Activated CD4-positive, alpha-beta T cell treated with anti-CD3 and anti-CD28 coated beads, Interleukin-2, Interleukin-6, amounts not matched to agents 100 ng/mL and 50 ng/mL, durations not matched to agents 16 hours and 8 hours (primary cell): ENCODE measurements at regions not wholly inside any gene's neighbourhood (a gene's known extent, or its start where the extent isn't known, plus 50 kb on each side); places are given as distances from the start of the nearest gene placed in this dataset.
"Not testable (repeated sequence)": the region's sequence is repeated elsewhere in the genome, so short reads cannot be mapped to it uniquely, and the experiment has no call there.

Experiments used
- DNase-seq: peaks from one replicate; pipeline ENCODE4 v3.0.0-alpha.2; 2020

DNA sequence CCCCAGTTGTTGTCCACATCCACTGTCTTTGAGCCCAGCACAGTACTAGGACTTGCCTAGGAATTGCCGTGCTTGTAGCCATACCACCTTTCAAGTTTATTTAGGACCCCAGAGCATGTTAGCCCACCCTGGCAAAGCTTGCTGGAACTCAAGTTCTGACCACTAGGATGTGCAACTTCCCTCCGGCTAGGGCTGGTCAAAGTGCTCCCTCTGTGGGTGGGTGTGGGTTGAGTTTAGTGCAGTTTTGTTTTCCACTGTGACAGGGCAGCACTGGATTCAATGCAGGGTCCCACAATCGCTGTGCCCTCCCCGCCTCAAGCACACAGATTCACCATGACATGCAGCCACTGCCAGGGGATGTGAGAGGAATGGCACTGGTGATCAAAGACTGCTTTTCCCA is 96.0 kb downstream of the RASGEF1B start:
- no peak for DNase-seq

DNA sequence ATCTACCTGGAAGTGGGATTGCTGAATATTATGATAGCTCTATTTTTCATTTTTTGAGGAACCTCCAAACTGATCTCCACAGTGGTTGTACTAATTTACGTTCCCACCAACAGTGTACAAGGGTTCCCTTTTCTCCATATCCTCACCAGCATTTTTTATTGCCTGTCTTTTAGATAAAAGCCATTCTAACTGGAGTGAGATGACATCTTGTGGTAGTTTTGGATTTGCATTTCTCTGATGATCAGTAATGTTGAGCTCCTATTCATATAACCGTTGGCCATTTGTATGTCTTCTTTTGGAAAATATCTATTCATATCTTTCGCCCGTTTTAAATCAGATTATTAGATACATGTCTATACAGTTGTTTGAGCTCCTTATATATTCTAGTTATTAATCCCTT is 101.8 kb downstream of the RASGEF1B start:
- DNase-seq = no peak

DNA sequence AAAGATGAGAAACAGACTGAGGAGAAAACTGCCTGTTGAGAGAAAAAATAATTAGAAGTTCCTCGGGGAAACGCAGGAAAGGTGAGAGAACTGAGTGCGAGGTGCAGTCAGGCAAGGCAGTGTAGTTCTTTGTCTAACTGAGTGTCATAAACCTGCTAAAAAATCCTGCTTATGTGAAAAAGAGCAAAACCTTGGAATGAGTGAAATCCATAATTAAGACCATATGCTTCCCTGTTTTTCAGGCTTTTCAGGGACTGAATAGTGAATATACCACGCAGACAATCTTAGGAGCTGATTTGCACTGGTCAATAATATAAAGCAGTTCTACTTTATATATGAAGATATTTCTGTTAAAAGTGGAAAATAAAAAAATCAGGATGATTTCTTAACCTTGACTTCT is 104.9 kb downstream of the RASGEF1B start:
- DNase-seq = no peak

GRCh38 chr4:81360737-81361136 is 111.0 kb downstream of the RASGEF1B start:
- no peak for DNase-seq

DNA sequence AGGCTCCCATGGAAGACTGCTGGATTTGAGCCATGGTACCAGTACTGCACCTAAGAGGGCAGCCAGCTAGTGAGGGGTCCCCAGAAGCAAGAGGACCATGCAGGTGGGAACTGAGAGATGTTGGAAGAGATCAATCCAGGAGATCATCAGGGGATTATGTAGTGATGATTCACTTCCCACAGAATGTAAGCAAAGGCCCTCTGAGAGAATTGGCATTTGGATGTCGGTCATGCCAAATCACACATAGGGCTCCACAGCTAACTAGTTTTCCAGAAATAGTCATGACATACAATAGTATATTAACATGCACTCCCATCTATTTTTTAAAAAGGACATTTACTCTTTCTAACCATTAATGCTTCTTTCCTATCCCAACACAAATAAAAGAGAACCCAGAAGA is 112.5 kb downstream of the RASGEF1B start:
- no peak for DNase-seq

- DNase-seq = no peak
Observed at GRCh38 chr4:81358154-81358553, 113.6 kb downstream of the RASGEF1B start.

- no peak for DNase-seq
Observed at GRCh38 chr4:81356621-81357020, 115.1 kb downstream of the RASGEF1B start.

DNA sequence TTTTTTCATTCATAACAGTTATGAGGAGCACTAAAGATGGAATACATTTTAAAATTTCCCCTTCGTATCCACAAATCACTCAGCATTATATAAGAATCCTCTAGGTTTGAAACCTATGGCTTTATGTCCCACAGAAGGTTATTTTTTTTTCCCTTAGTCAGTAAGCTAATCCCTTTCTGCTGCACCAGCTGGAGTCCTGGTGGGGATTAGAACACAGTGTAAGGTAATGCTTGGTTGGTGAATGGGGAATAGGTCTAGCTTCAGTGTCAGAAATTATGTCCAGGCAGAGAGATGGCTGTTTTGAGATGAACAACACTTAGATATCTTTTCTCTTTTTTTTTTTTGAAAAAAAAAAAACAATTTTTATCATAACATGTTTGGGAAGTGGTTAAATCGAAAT is 116.6 kb downstream of the RASGEF1B start:
- no peak for DNase-seq

DNA sequence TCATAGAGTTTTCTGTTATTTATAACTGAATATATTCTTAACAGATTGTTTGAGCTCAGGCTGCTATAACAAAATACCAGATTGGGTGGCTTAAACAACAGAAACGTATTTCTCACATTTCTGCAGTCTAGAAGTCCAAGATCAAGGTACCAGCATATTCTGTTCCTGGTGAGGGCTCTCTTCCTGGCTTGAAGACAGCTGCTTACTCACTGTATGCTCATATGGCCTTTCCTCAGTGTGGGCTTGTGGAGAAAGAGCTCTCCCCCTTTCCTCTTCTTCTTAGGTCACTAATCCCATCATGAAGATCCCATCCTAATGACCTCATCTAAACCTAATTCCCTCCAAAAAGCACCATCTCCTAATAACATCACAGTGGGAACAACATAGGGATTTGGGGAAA is 117.8 kb downstream of the RASGEF1B start:
- DNase-seq = no peak

DNA sequence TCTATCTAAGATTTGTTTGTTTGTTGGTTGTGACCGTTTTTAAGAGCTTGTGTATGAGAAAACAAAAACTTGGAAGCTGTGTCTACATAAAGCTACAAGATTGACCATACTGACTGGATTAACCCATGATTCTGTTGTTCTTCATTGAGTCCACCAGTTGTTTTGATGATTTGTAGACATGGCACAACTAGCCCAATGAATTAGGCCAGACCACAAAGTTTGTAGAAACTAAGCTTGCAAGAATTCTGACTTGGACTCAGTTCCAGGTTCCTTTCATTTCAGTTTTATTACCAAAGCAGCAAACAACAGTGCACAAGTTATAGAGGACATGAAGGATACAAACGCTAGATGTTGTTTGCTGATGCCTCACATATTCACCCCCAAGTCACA is 119.3 kb downstream of the RASGEF1B start:
- no peak for DNase-seq

DNA sequence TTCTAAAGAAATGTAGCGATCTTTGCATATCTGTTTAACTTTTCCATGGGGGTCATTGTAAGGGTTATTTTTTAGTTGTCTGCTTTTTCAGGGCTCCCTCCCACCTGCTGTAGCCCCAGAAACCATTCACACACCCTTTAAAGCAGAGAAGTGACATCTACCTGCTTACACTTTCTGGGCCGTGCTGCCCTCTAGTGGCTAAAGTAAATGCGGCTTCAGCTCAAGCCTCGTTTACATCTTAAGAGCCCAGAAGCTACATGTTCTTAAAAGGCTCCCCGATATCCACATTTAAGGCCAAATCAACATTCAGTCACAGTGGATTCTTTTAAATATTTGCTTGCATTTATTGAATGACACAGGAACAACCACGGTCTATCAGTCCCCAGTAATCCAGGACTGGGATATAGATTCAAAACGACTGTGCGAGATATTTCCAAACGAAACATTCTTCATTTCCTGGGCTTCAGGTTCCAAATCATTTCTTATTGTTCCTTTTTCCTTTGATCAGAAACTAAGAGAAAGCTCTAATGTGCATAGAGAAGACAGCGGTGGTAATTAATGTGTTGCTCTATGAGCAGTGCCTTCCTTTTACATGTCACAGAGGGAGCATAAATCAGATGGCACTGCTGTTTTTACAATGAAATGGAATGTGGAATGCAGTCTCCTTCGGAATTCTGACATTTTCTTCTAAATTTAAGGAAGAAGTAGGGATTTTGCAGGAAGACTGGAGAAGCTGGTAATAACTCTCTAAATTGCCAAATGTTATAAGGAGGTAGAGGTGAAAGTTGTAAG is 119.9 kb downstream of the RASGEF1B start:
- DNase-seq = peak; percentile 68

- DNase-seq = no peak
Observed at GRCh38 chr4:81350040-81350439, 121.7 kb downstream of the RASGEF1B start.

DNA sequence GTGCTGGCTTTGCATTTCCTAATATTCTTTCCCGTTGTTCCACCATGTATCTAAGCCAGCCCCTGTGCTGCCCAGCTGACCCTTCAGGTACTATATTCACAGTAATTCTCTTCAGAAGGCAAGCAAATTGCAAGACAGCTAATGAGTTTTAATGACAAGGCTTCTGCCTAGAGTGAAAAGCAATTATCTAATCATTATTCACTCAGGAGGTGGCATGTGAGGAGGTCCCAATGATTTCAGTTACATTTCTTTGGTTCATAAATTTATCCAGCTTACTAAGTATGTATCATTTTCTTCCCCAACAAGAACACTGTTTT is 123.0 kb downstream of the RASGEF1B start:
- DNase-seq = no peak

DNA sequence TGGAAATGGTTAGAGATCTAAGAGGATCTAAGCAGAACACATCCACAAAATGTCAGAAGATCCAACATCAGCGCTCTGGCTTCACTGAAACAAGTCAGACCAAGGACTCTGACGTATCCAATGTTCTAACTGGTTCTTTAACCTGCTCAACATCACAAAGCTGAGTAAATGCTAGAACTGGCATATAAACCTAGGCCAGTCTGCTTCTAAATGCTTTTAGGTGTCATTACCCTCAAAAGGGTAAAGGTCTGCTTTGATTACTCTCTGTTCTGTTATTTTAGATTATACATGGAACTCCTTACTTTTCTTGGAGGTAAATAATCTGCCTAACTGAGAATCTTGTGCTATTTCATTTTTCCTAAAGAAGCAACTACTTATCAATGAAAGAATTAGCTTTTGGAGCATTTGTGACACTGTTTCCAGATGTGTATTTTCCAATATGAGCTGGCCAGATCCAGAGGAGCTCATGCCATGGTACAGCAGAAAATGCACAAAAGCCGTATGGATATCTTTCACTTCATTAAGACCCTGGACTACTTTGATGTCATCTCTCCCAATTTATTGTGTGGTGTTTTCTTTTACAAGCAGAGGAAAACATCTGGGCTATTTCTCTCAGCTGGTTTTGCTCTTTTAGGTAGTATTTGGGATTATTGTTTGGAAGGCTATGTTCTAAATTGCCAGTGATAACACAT is 123.5 kb downstream of the RASGEF1B start:
- no peak for DNase-seq

- DNase-seq = no peak
Observed at GRCh38 chr4:81346719-81347118, 125.0 kb downstream of the RASGEF1B start.

GRCh38 chr4:81343536-81343935 is 128.2 kb downstream of the RASGEF1B start:
- no peak for DNase-seq

DNA sequence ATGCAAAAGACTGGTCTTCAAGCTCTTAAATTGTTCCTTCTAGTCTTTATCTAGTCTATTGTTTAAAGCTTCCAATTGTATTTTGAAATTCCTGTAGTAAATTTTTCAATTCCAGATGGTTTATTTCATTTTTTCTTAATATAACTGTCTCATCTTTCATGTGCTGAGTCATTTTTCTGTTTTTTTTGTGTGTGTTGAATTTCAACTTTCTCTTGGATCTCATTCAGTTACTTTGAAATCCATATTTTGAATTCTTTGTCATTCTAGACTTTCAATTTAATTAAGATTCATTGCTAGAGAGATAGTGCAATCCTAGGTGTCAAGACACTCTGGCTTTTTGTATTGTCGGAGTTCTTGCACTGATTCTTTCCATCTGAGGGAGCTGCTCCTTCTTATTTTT is 128.0 kb upstream of the PRKG2 start:
- DNase-seq = no peak

GRCh38 chr4:81337211-81337610 is 122.2 kb upstream of the PRKG2 start:
- DNase-seq = no peak

DNA sequence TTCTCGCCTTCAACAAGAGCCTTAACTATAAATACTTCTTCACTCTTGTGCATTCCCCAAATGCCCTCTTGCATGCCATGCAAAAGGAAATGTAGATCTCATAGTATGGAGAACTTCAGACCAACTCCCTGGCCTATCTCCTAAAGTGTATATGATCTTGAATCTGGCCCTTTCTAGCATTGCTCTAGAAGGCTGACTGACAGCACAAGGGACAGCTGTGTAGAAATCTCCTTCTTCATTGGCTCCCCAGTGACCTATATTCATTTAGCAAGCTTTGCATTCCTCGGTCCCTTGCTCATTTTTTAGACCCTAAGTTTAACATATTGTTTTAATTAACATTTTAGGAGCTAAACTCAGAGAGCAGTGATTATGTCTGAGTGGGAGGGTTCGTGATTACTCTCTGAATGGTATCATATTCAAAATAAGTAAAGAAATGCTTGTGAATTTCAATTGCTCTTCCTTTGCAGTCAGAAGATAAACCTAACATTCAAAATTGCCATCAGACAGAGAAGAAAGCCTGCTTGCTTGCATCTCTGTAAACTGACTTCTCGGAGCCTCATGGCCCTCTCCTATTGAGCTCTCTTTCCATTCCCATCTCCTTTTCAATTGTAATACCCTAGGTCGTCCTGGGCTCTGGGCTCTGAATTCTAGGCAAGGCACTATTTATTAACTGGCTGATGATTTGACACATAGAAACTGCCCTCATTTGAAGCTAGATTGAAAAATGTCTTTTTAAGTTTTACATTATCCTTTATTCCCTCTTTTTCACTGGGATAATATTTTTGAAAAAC is 120.3 kb upstream of the PRKG2 start:
- DNase-seq = no peak

- no peak for DNase-seq
Observed at GRCh38 chr4:81330018-81330417, 115.0 kb upstream of the PRKG2 start.

DNA sequence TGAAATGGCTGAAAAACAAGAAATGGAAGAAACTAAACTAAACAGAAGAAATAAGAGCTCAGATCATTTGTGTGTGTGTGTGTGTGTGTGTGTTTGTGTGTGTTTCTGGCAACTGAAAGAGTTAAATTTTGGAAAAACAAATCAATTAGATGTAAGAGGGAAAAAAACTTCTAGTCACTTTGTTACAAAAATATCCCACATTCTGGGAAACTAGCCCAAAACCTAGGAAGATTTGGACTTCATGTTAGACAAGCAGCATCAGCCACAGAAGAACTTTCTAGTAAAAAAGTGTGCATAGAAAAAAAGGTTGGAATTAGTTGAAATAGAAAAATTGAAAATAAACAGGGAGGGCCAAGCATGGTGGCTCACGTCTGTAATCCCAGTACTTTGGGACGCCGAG is 111.6 kb upstream of the PRKG2 start:
- no peak for DNase-seq

GRCh38 chr4:81324594-81324993 is 109.6 kb upstream of the PRKG2 start:
- not testable (repeated sequence) for DNase-seq

DNA sequence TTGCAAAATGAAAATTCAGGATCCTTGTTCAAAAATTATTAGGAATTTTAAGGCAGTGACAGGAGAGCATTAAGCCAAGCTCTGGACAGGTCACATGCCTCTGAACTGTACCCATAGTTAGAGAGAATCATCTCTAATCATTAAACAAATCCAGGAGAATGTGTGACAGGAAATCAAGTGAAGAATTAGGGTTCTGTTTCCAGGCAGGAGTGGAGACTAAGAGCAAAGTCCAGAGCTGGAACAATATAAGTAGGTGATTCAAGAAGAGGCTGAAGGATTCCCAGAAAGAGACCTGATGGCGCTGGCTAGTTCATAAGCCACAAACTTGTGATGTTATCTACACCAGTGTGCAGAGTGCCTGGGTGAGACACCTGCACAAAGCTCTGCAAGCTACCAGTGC is 104.6 kb upstream of the PRKG2 start:
- no peak for DNase-seq

- no peak for DNase-seq
Observed at GRCh38 chr4:81314897-81315470, 100.0 kb upstream of the PRKG2 start.
